ENCODE measurements at regions not wholly inside any gene's neighbourhood (a gene's known extent, or its start where the extent isn't known, plus 50 kb on each side); places are given as distances from the start of the nearest gene placed in this dataset.
"Not testable (repeated sequence)": the region's sequence is repeated elsewhere in the genome, so short reads cannot be mapped to it uniquely, and the experiment has no call there.

GRCh38 chr14:89697281-89698060 lies 257.1 kb downstream of the EFCAB11 start:
- H4K8ac ChIP-seq (ENCODE audit: low read depth, low read length) = no peak overlapping the region
- no peaks in the 10 kb centered on the region for H3K36me3 ChIP-seq (replicated peaks in 1 of 2; ENCODE audit: control insufficient read depth in 2 of 2, insufficient read depth in 2 of 2, low read length in 2 of 2)
- WGBS, 2 donors (ENCODE audit: extremely low coverage in 2 of 2, insufficient read length in 2 of 2, insufficient replicate concordance in 1 of 2) = no CpG with 5 or more reads among the region's 8 CpGs
- no peak overlapping the region for H2BK12ac ChIP-seq (ENCODE audit: low read length)
- no peak overlapping the region for H2BK5ac ChIP-seq (ENCODE audit: low read length)
- H3K79me1 ChIP-seq (ENCODE audit: low read depth, low read length) = no peaks in the 10 kb centered on the region
- no peak overlapping the region for H3K14ac ChIP-seq (ENCODE audit: low read length)
- H3K9ac ChIP-seq (ENCODE audit: low read depth, low read length, poor library complexity) = no peak overlapping the region
- no peak overlapping the region for H3K18ac ChIP-seq (ENCODE audit: low read length)
- no peak overlapping the region for H2BK120ac ChIP-seq (ENCODE audit: low read depth, low read length)
- H3K23ac ChIP-seq (ENCODE audit: low read depth, low read length, poor library complexity) = no peak overlapping the region
- H3K4ac ChIP-seq (ENCODE audit: low read length) = no peak overlapping the region
- no peak for DNase-seq (ENCODE audit: low spot score)
- peaks cover 0 to 5% of the 10 kb centered on the region in 2 donors for H3K9me3 ChIP-seq (replicated peaks in 1 of 2; ENCODE audit: control insufficient read depth in 2 of 2, insufficient read depth in 1 of 2, low read depth in 1 of 2, low read length in 2 of 2)
- H2BK15ac ChIP-seq (ENCODE audit: low read length) = no peak overlapping the region
- H3K27me3 ChIP-seq (ENCODE audit: control insufficient read depth in 3 of 3, insufficient read depth in 3 of 3, low read depth in 1 of 3, low read length in 3 of 3) = peaks cover 0 to 5% (median 0%) of the 10 kb centered on the region in 3 experiments
- peaks cover 8 to 10% of the 10 kb centered on the region in 2 donors for H3K4me1 ChIP-seq (ENCODE audit: control insufficient read depth in 2 of 2, insufficient read depth in 1 of 2, low read depth in 1 of 2, low read length in 2 of 2)
- no peak overlapping the region for H4K91ac ChIP-seq (ENCODE audit: low read depth, low read length, poor library complexity)
- H2AFZ ChIP-seq (ENCODE audit: low read length) = no peak overlapping the region
- H3K27ac ChIP-seq (replicated peaks; ENCODE audit: low read length) = no peak overlapping the region
- no peak overlapping the region for H3K4me3 ChIP-seq (ENCODE audit: low read length in 2 of 2)
- H3K4me2 ChIP-seq (ENCODE audit: insufficient read depth, low read length, poor library complexity, severe bottlenecking) = no peak overlapping the region
- H2AK5ac ChIP-seq (ENCODE audit: low read depth, low read length) = no peak overlapping the region

DNA sequence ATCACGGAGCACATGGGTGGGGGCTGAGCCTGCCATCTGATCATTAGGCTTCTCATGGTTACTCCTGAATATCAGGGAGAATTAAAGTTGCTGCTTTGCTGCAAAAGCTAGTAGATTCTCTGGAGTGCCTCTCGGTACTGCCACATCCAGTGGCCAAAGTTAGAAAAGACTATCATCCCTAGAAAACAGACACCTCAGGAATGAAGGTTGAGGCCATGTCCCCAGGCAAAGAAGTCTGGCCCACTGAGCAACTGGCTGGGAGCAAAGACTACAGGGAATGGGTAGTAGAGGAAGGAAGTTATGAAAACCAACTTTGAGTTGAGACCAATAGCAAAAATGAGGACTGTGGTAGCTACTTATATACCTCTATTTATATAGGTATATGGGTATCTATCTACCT lies 258.7 kb downstream of the EFCAB11 start:
- Histone ChIP-seq H3K4ac (ENCODE audit: low read length) (no peak overlapping the region), H2BK5ac (ENCODE audit: low read length) (no peak overlapping the region), H2BK15ac (ENCODE audit: low read length) (no peak overlapping the region), H3K79me1 (ENCODE audit: low read depth, low read length) (no peaks in the 10 kb centered on the region), H2AFZ (ENCODE audit: low read length) (no peak overlapping the region), H3K4me1 (ENCODE audit: control insufficient read depth in 2 of 2, insufficient read depth in 1 of 2, low read depth in 1 of 2, low read length in 2 of 2) (no peaks in the 10 kb centered on the region), H3K36me3 (replicated peaks in 1 of 2; ENCODE audit: control insufficient read depth in 2 of 2, insufficient read depth in 2 of 2, low read length in 2 of 2) (no peaks in the 10 kb centered on the region), H3K9ac (ENCODE audit: low read depth, low read length, poor library complexity) (no peak overlapping the region), H3K18ac (ENCODE audit: low read length) (no peak overlapping the region), H2BK12ac (ENCODE audit: low read length) (no peak overlapping the region), H4K91ac (ENCODE audit: low read depth, low read length, poor library complexity) (no peak overlapping the region), H3K27ac (replicated peaks; ENCODE audit: low read length) (no peak overlapping the region), H3K27me3 (ENCODE audit: control insufficient read depth in 3 of 3, insufficient read depth in 3 of 3, low read depth in 1 of 3, low read length in 3 of 3) (no peaks in the 10 kb centered on the region), H3K4me2 (ENCODE audit: insufficient read depth, low read length, poor library complexity, severe bottlenecking) (no peak overlapping the region), H2AK5ac (ENCODE audit: low read depth, low read length) (no peak overlapping the region), H2BK120ac (ENCODE audit: low read depth, low read length) (no peak overlapping the region), H3K9me3 (replicated peaks in 1 of 2; ENCODE audit: control insufficient read depth in 2 of 2, insufficient read depth in 1 of 2, low read depth in 1 of 2, low read length in 2 of 2) (no peaks in the 10 kb centered on the region), H3K14ac (ENCODE audit: low read length) (no peak overlapping the region), H3K4me3 (ENCODE audit: low read length in 2 of 2) (no peak overlapping the region), H3K23ac (ENCODE audit: low read depth, low read length, poor library complexity) (no peak overlapping the region), H4K8ac (ENCODE audit: low read depth, low read length) (no peak overlapping the region)
- WGBS, 2 donors (ENCODE audit: extremely low coverage in 2 of 2, insufficient read length in 2 of 2, insufficient replicate concordance in 1 of 2) = no CpG with 5 or more reads among the region's 2 CpGs
- DNase-seq (ENCODE audit: low spot score) = no peak

DNA sequence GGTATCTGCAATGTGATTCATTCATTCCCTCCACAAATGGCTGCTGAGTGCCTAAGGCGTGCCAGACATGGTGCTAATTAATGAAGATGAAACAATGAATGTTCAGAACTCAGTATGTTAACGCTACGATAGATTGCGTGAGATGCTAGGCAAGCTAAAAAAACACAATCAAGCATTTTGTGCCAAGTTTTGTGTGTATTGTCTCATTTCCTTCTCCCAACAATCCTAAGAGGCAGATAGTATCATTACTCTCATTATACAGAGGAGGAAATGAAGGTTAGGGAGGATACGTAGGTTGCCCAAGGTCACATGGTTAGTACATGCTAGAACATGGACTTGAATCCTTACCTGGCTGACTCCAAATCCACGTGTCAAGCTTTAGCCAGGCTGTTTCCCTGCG lies 264.4 kb downstream of the EFCAB11 start:
- H3K27me3 ChIP-seq (ENCODE audit: control insufficient read depth in 3 of 3, insufficient read depth in 3 of 3, low read depth in 1 of 3, low read length in 3 of 3) = no peaks in the 10 kb centered on the region
- H2AFZ ChIP-seq (ENCODE audit: low read length) = no peak overlapping the region
- no peak overlapping the region for H2BK12ac ChIP-seq (ENCODE audit: low read length)
- no peaks in the 10 kb centered on the region for H3K9me3 ChIP-seq (replicated peaks in 1 of 2; ENCODE audit: control insufficient read depth in 2 of 2, insufficient read depth in 1 of 2, low read depth in 1 of 2, low read length in 2 of 2)
- WGBS, 2 donors (ENCODE audit: extremely low coverage in 2 of 2, insufficient read length in 2 of 2, insufficient replicate concordance in 1 of 2) = no CpG with 5 or more reads among the region's 7 CpGs
- no peaks in the 10 kb centered on the region for H3K79me1 ChIP-seq (ENCODE audit: low read depth, low read length)
- H3K36me3 ChIP-seq (replicated peaks in 1 of 2; ENCODE audit: control insufficient read depth in 2 of 2, insufficient read depth in 2 of 2, low read length in 2 of 2) = no peaks in the 10 kb centered on the region
- DNase-seq (ENCODE audit: low spot score) = no peak
- H2BK5ac ChIP-seq (ENCODE audit: low read length) = no peak overlapping the region
- H2BK15ac ChIP-seq (ENCODE audit: low read length) = no peak overlapping the region
- no peak overlapping the region for H3K18ac ChIP-seq (ENCODE audit: low read length)
- no peak overlapping the region for H3K27ac ChIP-seq (replicated peaks; ENCODE audit: low read length)
- no peaks in the 10 kb centered on the region for H3K4me1 ChIP-seq (ENCODE audit: control insufficient read depth in 2 of 2, insufficient read depth in 1 of 2, low read depth in 1 of 2, low read length in 2 of 2)
- no peak overlapping the region for H3K9ac ChIP-seq (ENCODE audit: low read depth, low read length, poor library complexity)
- H4K91ac ChIP-seq (ENCODE audit: low read depth, low read length, poor library complexity) = no peak overlapping the region
- no peak overlapping the region for H2AK5ac ChIP-seq (ENCODE audit: low read depth, low read length)
- no peak overlapping the region for H3K14ac ChIP-seq (ENCODE audit: low read length)
- no peak overlapping the region for H4K8ac ChIP-seq (ENCODE audit: low read depth, low read length)
- no peak overlapping the region for H3K4ac ChIP-seq (ENCODE audit: low read length)
- no peak overlapping the region for H3K4me3 ChIP-seq (ENCODE audit: low read length in 2 of 2)
- no peak overlapping the region for H3K4me2 ChIP-seq (ENCODE audit: insufficient read depth, low read length, poor library complexity, severe bottlenecking)
- no peak overlapping the region for H2BK120ac ChIP-seq (ENCODE audit: low read depth, low read length)
- H3K23ac ChIP-seq (ENCODE audit: low read depth, low read length, poor library complexity) = no peak overlapping the region

DNA sequence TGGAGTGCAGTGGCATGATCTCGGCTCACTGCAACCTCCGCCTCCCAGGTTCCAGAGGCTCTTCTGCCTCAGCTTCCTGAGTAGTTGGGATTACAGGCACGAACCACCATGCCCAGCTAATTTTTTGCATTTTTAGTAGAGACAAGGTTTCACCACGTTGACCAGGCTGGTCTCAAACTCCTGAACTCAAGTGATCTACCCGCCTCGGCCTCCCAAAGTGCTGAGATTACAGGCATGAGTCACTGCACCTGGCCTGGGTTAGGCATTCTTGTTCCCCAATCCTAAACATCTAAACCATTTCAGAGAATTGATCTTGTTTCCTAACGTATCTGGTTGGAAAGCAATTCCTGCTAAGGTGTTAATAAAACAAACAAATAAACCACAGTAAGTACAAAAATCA lies 264.8 kb downstream of the EFCAB11 start:
- H3K27ac ChIP-seq (replicated peaks; ENCODE audit: low read length); H3K79me1 ChIP-seq (ENCODE audit: low read depth, low read length); H3K9ac ChIP-seq (ENCODE audit: low read depth, low read length, poor library complexity); H3K27me3 ChIP-seq (ENCODE audit: control insufficient read depth in 3 of 3, insufficient read depth in 3 of 3, low read depth in 1 of 3, low read length in 3 of 3); H3K9me3 ChIP-seq (replicated peaks in 1 of 2; ENCODE audit: control insufficient read depth in 2 of 2, insufficient read depth in 1 of 2, low read depth in 1 of 2, low read length in 2 of 2); H2BK5ac ChIP-seq (ENCODE audit: low read length); H3K18ac ChIP-seq (ENCODE audit: low read length); H2AFZ ChIP-seq (ENCODE audit: low read length); H3K36me3 ChIP-seq (replicated peaks in 1 of 2; ENCODE audit: control insufficient read depth in 2 of 2, insufficient read depth in 2 of 2, low read length in 2 of 2); H4K8ac ChIP-seq (ENCODE audit: low read depth, low read length); H3K14ac ChIP-seq (ENCODE audit: low read length); H3K4me2 ChIP-seq (ENCODE audit: insufficient read depth, low read length, poor library complexity, severe bottlenecking); H2BK12ac ChIP-seq (ENCODE audit: low read length); H3K4ac ChIP-seq (ENCODE audit: low read length); H2AK5ac ChIP-seq (ENCODE audit: low read depth, low read length); H2BK120ac ChIP-seq (ENCODE audit: low read depth, low read length); H3K4me3 ChIP-seq (ENCODE audit: low read length in 2 of 2); DNase-seq (ENCODE audit: low spot score); H3K23ac ChIP-seq (ENCODE audit: low read depth, low read length, poor library complexity); H3K4me1 ChIP-seq (ENCODE audit: control insufficient read depth in 2 of 2, insufficient read depth in 1 of 2, low read depth in 1 of 2, low read length in 2 of 2); H2BK15ac ChIP-seq (ENCODE audit: low read length); H4K91ac ChIP-seq (ENCODE audit: low read depth, low read length, poor library complexity): not testable (repeated sequence)
- WGBS, 2 donors (ENCODE audit: extremely low coverage in 2 of 2, insufficient read length in 2 of 2, insufficient replicate concordance in 1 of 2) = no CpG with 5 or more reads among the region's 7 CpGs

Measured in neuronal stem cell (in vitro differentiated cells).